A673 (cell line): ENCODE measurements at regions not wholly inside any gene's neighbourhood (a gene's known extent, or its start where the extent isn't known, plus 50 kb on each side); places are given as distances from the start of the nearest gene placed in this dataset.

Source experiments
- CTCF ChIP-seq: fragments of 300-800, 200-600 bp; sonication (generic); conservative IDR thresholded peaks from 2 replicates; pipeline ENCODE4 v1.5.1; 2017; ENCODE audit warnings: low read depth, mild to moderate bottlenecking, antibody characterized with exemption, low read length, moderate library complexity, mixed read lengths
- EZH2 ChIP-seq: fragments of 200-600 bp; sonication (generic); IDR thresholded peaks from 2 replicates; pipeline ENCODE4 v1.6.1; 2017; ENCODE audit warnings: borderline replicate concordance, low read depth, mild to moderate bottlenecking, mixed read lengths, antibody characterized with exemption, low read length; ENCODE audit not compliant: poor library complexity, severe bottlenecking

DNA sequence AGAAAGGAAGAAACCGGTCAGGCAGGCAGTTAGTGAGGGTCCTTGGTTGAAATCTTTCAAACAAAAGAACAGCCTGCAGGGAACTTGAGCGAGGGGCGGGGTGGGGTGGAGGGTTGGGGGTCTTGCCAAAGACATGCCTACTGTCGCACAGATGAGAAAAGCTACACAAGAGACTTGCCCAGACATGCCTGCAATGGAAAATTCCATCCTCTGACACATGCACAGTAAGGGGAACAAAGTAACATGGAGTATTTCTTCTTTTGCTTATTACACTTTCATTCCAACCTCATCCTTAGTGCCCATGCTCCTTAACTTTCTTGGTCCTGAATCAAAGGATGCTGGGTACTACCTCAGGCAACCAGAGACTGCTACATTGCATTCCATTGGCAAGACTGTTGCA, 1491.2 kb downstream of the STIM2 start:
- no peak for TF ChIP-seq CTCF
- TF ChIP-seq EZH2, result no peak
